ENCODE measurements at regions not wholly inside any gene's neighbourhood (a gene's known extent, or its start where the extent isn't known, plus 50 kb on each side); places are given as distances from the start of the nearest gene placed in this dataset.

DNA sequence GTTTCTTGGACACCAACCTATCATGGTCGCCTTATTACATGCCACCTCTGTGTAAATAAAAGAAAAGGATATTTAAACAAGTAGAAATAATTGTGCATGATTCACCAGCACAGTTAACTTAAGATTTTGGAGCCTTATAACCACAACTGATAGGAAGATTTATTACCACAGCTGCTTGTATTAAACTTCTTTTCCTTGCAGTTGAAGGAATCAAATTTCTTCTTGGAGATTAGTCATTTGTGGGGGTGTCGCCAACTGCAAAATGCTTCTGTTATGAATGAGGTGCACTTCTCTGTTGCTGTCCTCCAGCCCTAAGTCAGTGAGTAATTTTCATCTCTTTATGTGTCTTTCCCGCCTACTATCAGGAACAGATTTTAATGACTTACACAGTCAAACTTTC lies 73.3 kb downstream of the OR13H1 start:
- no peak for TF ChIP-seq YY1 (tag by site-specific recombination; IDR thresholded peaks at IDR 0.05)
- TF ChIP-seq, protein P1, sequence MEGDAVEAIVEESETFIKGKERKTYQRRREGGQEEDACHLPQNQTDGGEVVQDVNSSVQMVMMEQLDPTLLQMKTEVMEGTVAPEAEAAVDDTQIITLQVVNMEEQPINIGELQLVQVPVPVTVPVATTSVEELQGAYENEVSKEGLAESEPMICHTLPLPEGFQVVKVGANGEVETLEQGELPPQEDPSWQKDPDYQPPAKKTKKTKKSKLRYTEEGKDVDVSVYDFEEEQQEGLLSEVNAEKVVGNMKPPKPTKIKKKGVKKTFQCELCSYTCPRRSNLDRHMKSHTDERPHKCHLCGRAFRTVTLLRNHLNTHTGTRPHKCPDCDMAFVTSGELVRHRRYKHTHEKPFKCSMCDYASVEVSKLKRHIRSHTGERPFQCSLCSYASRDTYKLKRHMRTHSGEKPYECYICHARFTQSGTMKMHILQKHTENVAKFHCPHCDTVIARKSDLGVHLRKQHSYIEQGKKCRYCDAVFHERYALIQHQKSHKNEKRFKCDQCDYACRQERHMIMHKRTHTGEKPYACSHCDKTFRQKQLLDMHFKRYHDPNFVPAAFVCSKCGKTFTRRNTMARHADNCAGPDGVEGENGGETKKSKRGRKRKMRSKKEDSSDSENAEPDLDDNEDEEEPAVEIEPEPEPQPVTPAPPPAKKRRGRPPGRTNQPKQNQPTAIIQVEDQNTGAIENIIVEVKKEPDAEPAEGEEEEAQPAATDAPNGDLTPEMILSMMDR (tag by site-specific recombination; IDR thresholded peaks at IDR 0.05): no peak
- no peak for TF ChIP-seq ZNF610 (tag by site-specific recombination; IDR thresholded peaks at IDR 0.05; ENCODE audit: borderline replicate concordance)
- no peak for TF ChIP-seq ZNF138 (tag by site-specific recombination; IDR thresholded peaks at IDR 0.05; ENCODE audit: borderline replicate concordance)
- no peak for TF ChIP-seq ZNF274 (IDR thresholded peaks at IDR 0.05; ENCODE audit: low read length)
- no peak for TF ChIP-seq ZNF274 (tag by site-specific recombination; IDR thresholded peaks at IDR 0.05; ENCODE audit: borderline replicate concordance)
- TF ChIP-seq ZNF112 (tag by site-specific recombination; IDR thresholded peaks at IDR 0.05): no peak
- TF ChIP-seq ZNF223 (tag by site-specific recombination; IDR thresholded peaks at IDR 0.05): no peak

Measured in HEK293 (cell line).